Calu3 (cell line): ENCODE measurements at regions not wholly inside any gene's neighbourhood (a gene's known extent, or its start where the extent isn't known, plus 50 kb on each side); places are given as distances from the start of the nearest gene placed in this dataset.

Experiments used
- BruUV-seq: library from RNA; stranded (reverse); fragments of 400-500 nt; replicated peaks from 2 replicates; lab custom pipeline; 2021; lab: Mats Ljungman, UMichigan
- CTCF ChIA-PET: fragments of 300-600 bp; sonication (Branson Sonifier 250); formaldehyde crosslinking; loops from one replicate; lab custom pipeline; 2022; ENCODE audit warnings: antibody characterized with exemption; lab: Charles Lee
- DNase-seq: peaks from one replicate; pipeline ENCODE4 v3.0.0; 2022
- H3K27ac Mint-ChIP-seq: one replicate; pipeline ENCODE4 v1.8.0; 2022; ENCODE audit warnings: mixed read lengths; ENCODE audit not compliant: unreplicated experiment
- H3K27me3 Mint-ChIP-seq: one replicate; pipeline ENCODE4 v1.8.0; 2022; ENCODE audit warnings: mixed read lengths; ENCODE audit not compliant: unreplicated experiment
- H3K36me3 Mint-ChIP-seq: one replicate; pipeline ENCODE4 v1.8.0; 2022; ENCODE audit warnings: mild to moderate bottlenecking, moderate library complexity, mixed read lengths; ENCODE audit not compliant: insufficient read depth, unreplicated experiment
- H3K4me1 Mint-ChIP-seq: one replicate; pipeline ENCODE4 v1.8.0; 2022; ENCODE audit warnings: mild to moderate bottlenecking, low read depth, mixed read lengths; ENCODE audit not compliant: unreplicated experiment
- H3K4me3 Mint-ChIP-seq: one replicate; pipeline ENCODE4 v1.8.0; 2022; ENCODE audit warnings: mild to moderate bottlenecking, low read depth, moderate library complexity, mixed read lengths; ENCODE audit not compliant: unreplicated experiment
- H3K9me3 Mint-ChIP-seq: one replicate; pipeline ENCODE4 v1.8.0; 2022; ENCODE audit warnings: low read depth, mixed read lengths; ENCODE audit not compliant: unreplicated experiment
- CTCF ChIP-seq: fragments of 200-600 bp; IDR thresholded peaks from one replicate; pipeline ENCODE4 v1.8.0; 2022; ENCODE audit warnings: antibody characterized with exemption; ENCODE audit not compliant: unreplicated experiment
- intact Hi-C: fragments of 100-400 bp; cut with micrococcal nuclease; formaldehyde crosslinking; loops from one replicate; pipeline ENCODE4 v1.10.0; 2022; ENCODE audit not compliant: unreplicated experiment

- TF ChIP-seq CTCF = no peak
- H3K4me1 Mint-ChIP-seq = no peaks in the 10 kb centered on the region
- no peaks in the 10 kb centered on the region for H3K36me3 Mint-ChIP-seq
- no peaks in the 10 kb centered on the region for H3K9me3 Mint-ChIP-seq
- CTCF ChIA-PET = no interaction called here
- H3K27me3 Mint-ChIP-seq = no peaks in the 10 kb centered on the region
- no peak for DNase-seq
- no peak overlapping the region for H3K27ac Mint-ChIP-seq
- no peak overlapping the region for H3K4me3 Mint-ChIP-seq
- no TSS peak for BruUV-seq
- intact Hi-C loops = no loop called here
These were observed 621.4 kb upstream of the POT1 start for GRCh38 chr7:125551008-125551407.

- Mint-ChIP-seq H3K36me3 (no peaks in the 10 kb centered on the region), H3K4me1 (no peaks in the 10 kb centered on the region), H3K4me3 (no peak overlapping the region), H3K27ac (no peak overlapping the region), H3K27me3 (no peaks in the 10 kb centered on the region), H3K9me3 (no peaks in the 10 kb centered on the region)
- intact Hi-C loops = no loop called here
- CTCF ChIA-PET = interaction anchor here (0.6 kb wide), 1 partner anchor 1460 kb away, joined by 3 read pairs; no protein-coding TSS in a partner anchor
- BruUV-seq = no TSS peak
- no peak for DNase-seq
- no peak for TF ChIP-seq CTCF
These were observed 617.9 kb upstream of the POT1 start for GRCh38 chr7:125547505-125547904.

- no TSS peak for BruUV-seq
- TF ChIP-seq CTCF = no peak
- intact Hi-C loops = no loop called here
- H3K9me3 Mint-ChIP-seq = no peaks in the 10 kb centered on the region
- H3K4me1 Mint-ChIP-seq = peaks cover 9% of the 10 kb centered on the region
- DNase-seq = no peak
- no peaks in the 10 kb centered on the region for H3K36me3 Mint-ChIP-seq
- CTCF ChIA-PET = no interaction called here
- H3K27me3 Mint-ChIP-seq = no peaks in the 10 kb centered on the region
- no peak overlapping the region for H3K27ac Mint-ChIP-seq
- no peak overlapping the region for H3K4me3 Mint-ChIP-seq
These were observed 600.9 kb upstream of the POT1 start for GRCh38 chr7:125530553-125530952.

- intact Hi-C loops = no loop called here
- H3K36me3 Mint-ChIP-seq = no peaks in the 10 kb centered on the region
- H3K4me1 Mint-ChIP-seq = peaks cover 9% of the 10 kb centered on the region
- BruUV-seq = no TSS peak
- H3K27me3 Mint-ChIP-seq = no peaks in the 10 kb centered on the region
- no peak for DNase-seq
- CTCF ChIA-PET = no interaction called here
- no peaks in the 10 kb centered on the region for H3K9me3 Mint-ChIP-seq
- TF ChIP-seq CTCF = no peak
- no peak overlapping the region for H3K4me3 Mint-ChIP-seq
- no peak overlapping the region for H3K27ac Mint-ChIP-seq
These were observed 599.6 kb upstream of the POT1 start for GRCh38 chr7:125529249-125529648.

- Mint-ChIP-seq H3K36me3 (no peaks in the 10 kb centered on the region), H3K4me1 (peaks cover 9% of the 10 kb centered on the region), H3K9me3 (no peaks in the 10 kb centered on the region), H3K27ac (no peak overlapping the region), H3K27me3 (no peaks in the 10 kb centered on the region), H3K4me3 (no peak overlapping the region)
- CTCF ChIA-PET = no interaction called here
- intact Hi-C loops = no loop called here
- no peak for DNase-seq
- no TSS peak for BruUV-seq
- TF ChIP-seq CTCF = no peak
These were observed 597.3 kb upstream of the POT1 start for GRCh38 chr7:125526958-125527357.
